Activated T-helper 1 cell treated with anti-CD3 and anti-CD28 coated beads, Interleukin-12 subunit alpha, Interleukin-12 subunit beta, Interleukin-2, Interleukin-4 antibody, amounts not matched to agents 30 ng/mL and 10 ng/mL and 1 ng/mL, durations not matched to agents 14 hours and 24 hours and 36 hours (primary cell): ENCODE measurements at regions not wholly inside any gene's neighbourhood (a gene's known extent, or its start where the extent isn't known, plus 50 kb on each side); places are given as distances from the start of the nearest gene placed in this dataset.
A peak's percentile ranks its signal among the peaks of the same experiment; 100 is the strongest.

ENCODE experiments used
- DNase-seq: peaks from one replicate; pipeline ENCODE4 v3.0.0; 2021; ENCODE audit warnings: low spot score
- H3K27ac Mint-ChIP-seq: one replicate; pipeline ENCODE4 v1.8.0; 2021; ENCODE audit warnings: mild to moderate bottlenecking, mixed read lengths
- H3K27me3 Mint-ChIP-seq: one replicate; pipeline ENCODE4 v1.8.0; 2022; ENCODE audit warnings: mild to moderate bottlenecking, moderate library complexity, mixed read lengths; ENCODE audit not compliant: insufficient read depth
- H3K36me3 Mint-ChIP-seq: one replicate; pipeline ENCODE4 v1.8.0; 2021; ENCODE audit warnings: low read depth, mixed read lengths
- H3K4me1 Mint-ChIP-seq: one replicate; pipeline ENCODE4 v1.8.0; 2021; ENCODE audit warnings: low read depth, mixed read lengths
- H3K4me3 Mint-ChIP-seq: one replicate; pipeline ENCODE4 v1.8.0; 2021; ENCODE audit warnings: mild to moderate bottlenecking, moderate library complexity, mixed read lengths
- H3K9me3 Mint-ChIP-seq: one replicate; pipeline ENCODE4 v1.8.0; 2021; ENCODE audit warnings: mixed read lengths
- intact Hi-C: fragments of 100-400 bp; cut with micrococcal nuclease; formaldehyde crosslinking; loops from one replicate; pipeline ENCODE4 v1.15.1; 2024

- no peak overlapping the region for H3K4me3 Mint-ChIP-seq
- H3K27me3 Mint-ChIP-seq = peaks cover 39% of the 10 kb centered on the region
- H3K27ac Mint-ChIP-seq = no peak overlapping the region
- DNase-seq = no peak
- intact Hi-C loops = no loop called here
- H3K36me3 Mint-ChIP-seq = no peaks in the 10 kb centered on the region
- H3K9me3 Mint-ChIP-seq = no peaks in the 10 kb centered on the region
- no peaks in the 10 kb centered on the region for H3K4me1 Mint-ChIP-seq
These were observed 121.4 kb upstream of the ATP11B start for GRCh38 chr3:182671942-182672341.

GRCh38 chr3:182673336-182673735, 120.0 kb upstream of the ATP11B start:
- H3K9me3 Mint-ChIP-seq = no peaks in the 10 kb centered on the region
- no peak overlapping the region for H3K4me3 Mint-ChIP-seq
- H3K4me1 Mint-ChIP-seq = no peaks in the 10 kb centered on the region
- no peak overlapping the region for H3K27ac Mint-ChIP-seq
- H3K36me3 Mint-ChIP-seq = no peaks in the 10 kb centered on the region
- no peak for DNase-seq
- intact Hi-C loops = no loop called here
- peaks cover 32% of the 10 kb centered on the region for H3K27me3 Mint-ChIP-seq

GRCh38 chr3:182682263-182683241, 110.8 kb upstream of the ATP11B start:
- no peaks in the 10 kb centered on the region for H3K9me3 Mint-ChIP-seq
- H3K36me3 Mint-ChIP-seq = no peaks in the 10 kb centered on the region
- H3K4me3 Mint-ChIP-seq = peak overlapping the region; percentile 71
- H3K4me1 Mint-ChIP-seq = peaks cover 11% of the 10 kb centered on the region
- peaks cover 36% of the 10 kb centered on the region for H3K27me3 Mint-ChIP-seq
- no peak overlapping the region for H3K27ac Mint-ChIP-seq
- intact Hi-C loops = loop anchor here (1.0 to 5.0 kb wide), 7 partner anchors 190 to 1580 kb away; no protein-coding TSS in a partner anchor
- DNase-seq = peak; percentile 59

GRCh38 chr3:182683453-182683852, 109.9 kb upstream of the ATP11B start:
- H3K4me3 Mint-ChIP-seq = peak overlapping the region; percentile 71
- peak; percentile 38 for DNase-seq
- no peaks in the 10 kb centered on the region for H3K9me3 Mint-ChIP-seq
- no peak overlapping the region for H3K27ac Mint-ChIP-seq
- intact Hi-C loops = loop anchor here (1.0 to 5.0 kb wide), 7 partner anchors 191 to 1581 kb away; no protein-coding TSS in a partner anchor
- H3K27me3 Mint-ChIP-seq = peaks cover 41% of the 10 kb centered on the region
- H3K36me3 Mint-ChIP-seq = no peaks in the 10 kb centered on the region
- H3K4me1 Mint-ChIP-seq = peaks cover 11% of the 10 kb centered on the region

- H3K36me3 Mint-ChIP-seq = no peaks in the 10 kb centered on the region
- peaks cover 44% of the 10 kb centered on the region for H3K27me3 Mint-ChIP-seq
- H3K27ac Mint-ChIP-seq = no peak overlapping the region
- H3K9me3 Mint-ChIP-seq = no peaks in the 10 kb centered on the region
- peaks cover 11% of the 10 kb centered on the region for H3K4me1 Mint-ChIP-seq
- intact Hi-C loops = loop anchor here (1.0 to 5.0 kb wide), 7 partner anchors 192 to 1581 kb away; no protein-coding TSS in a partner anchor
- H3K4me3 Mint-ChIP-seq = peak overlapping the region; percentile 71
- DNase-seq = no peak
These were observed 109.4 kb upstream of the ATP11B start for GRCh38 chr3:182683858-182684257.

- DNase-seq = no peak
- Mint-ChIP-seq H3K27me3 (peaks cover 57% of the 10 kb centered on the region), H3K9me3 (no peaks in the 10 kb centered on the region), H3K27ac (no peak overlapping the region), H3K36me3 (no peaks in the 10 kb centered on the region), H3K4me1 (peaks cover 11% of the 10 kb centered on the region), H3K4me3 (no peak overlapping the region)
- intact Hi-C loops = no loop called here
These were observed 107.0 kb upstream of the ATP11B start for GRCh38 chr3:182686033-182686886.

GRCh38 chr3:182690172-182690571, 103.1 kb upstream of the ATP11B start:
- no peaks in the 10 kb centered on the region for H3K9me3 Mint-ChIP-seq
- no peaks in the 10 kb centered on the region for H3K36me3 Mint-ChIP-seq
- no peak overlapping the region for H3K27ac Mint-ChIP-seq
- H3K4me3 Mint-ChIP-seq = no peak overlapping the region
- no peak for DNase-seq
- intact Hi-C loops = no loop called here
- H3K4me1 Mint-ChIP-seq = no peaks in the 10 kb centered on the region
- H3K27me3 Mint-ChIP-seq = peaks cover 43% of the 10 kb centered on the region

GRCh38 chr3:182692021-182692420, 101.3 kb upstream of the ATP11B start:
- no peaks in the 10 kb centered on the region for H3K36me3 Mint-ChIP-seq
- intact Hi-C loops = no loop called here
- no peak for DNase-seq
- H3K27ac Mint-ChIP-seq = no peak overlapping the region
- H3K9me3 Mint-ChIP-seq = no peaks in the 10 kb centered on the region
- H3K4me1 Mint-ChIP-seq = no peaks in the 10 kb centered on the region
- peaks cover 36% of the 10 kb centered on the region for H3K27me3 Mint-ChIP-seq
- no peak overlapping the region for H3K4me3 Mint-ChIP-seq

- intact Hi-C loops = no loop called here
- Mint-ChIP-seq H3K4me3 (no peak overlapping the region), H3K27me3 (peaks cover 31% of the 10 kb centered on the region), H3K27ac (no peak overlapping the region), H3K4me1 (no peaks in the 10 kb centered on the region), H3K36me3 (no peaks in the 10 kb centered on the region), H3K9me3 (no peaks in the 10 kb centered on the region)
- DNase-seq = no peak
These were observed 100.6 kb upstream of the ATP11B start for GRCh38 chr3:182692695-182693094.

GRCh38 chr3:182693723-182694122, 99.6 kb upstream of the ATP11B start:
- Mint-ChIP-seq H3K27ac (no peak overlapping the region), H3K9me3 (no peaks in the 10 kb centered on the region), H3K4me3 (no peak overlapping the region), H3K36me3 (no peaks in the 10 kb centered on the region), H3K27me3 (peaks cover 25% of the 10 kb centered on the region), H3K4me1 (no peaks in the 10 kb centered on the region)
- DNase-seq = no peak
- intact Hi-C loops = no loop called here

- intact Hi-C loops = no loop called here
- Mint-ChIP-seq H3K9me3 (no peaks in the 10 kb centered on the region), H3K4me1 (no peaks in the 10 kb centered on the region), H3K36me3 (no peaks in the 10 kb centered on the region), H3K27ac (no peak overlapping the region), H3K4me3 (no peak overlapping the region), H3K27me3 (peaks cover 19% of the 10 kb centered on the region)
- DNase-seq = no peak
These were observed 96.4 kb upstream of the ATP11B start for GRCh38 chr3:182696916-182697315.

- H3K27ac Mint-ChIP-seq = no peak overlapping the region
- H3K36me3 Mint-ChIP-seq = no peaks in the 10 kb centered on the region
- H3K4me1 Mint-ChIP-seq = no peaks in the 10 kb centered on the region
These were observed 95.9 kb upstream of the ATP11B start for GRCh38 chr3:182697345-182697919.

More at GRCh38 chr3:182697345-182697919, 95.9 kb upstream of the ATP11B start:
- no peak for DNase-seq
- Mint-ChIP-seq H3K4me3 (no peak overlapping the region), H3K27me3 (peaks cover 23% of the 10 kb centered on the region), H3K9me3 (no peaks in the 10 kb centered on the region)
- intact Hi-C loops = no loop called here
